ENCODE measurements at regions not wholly inside any gene's neighbourhood (a gene's known extent, or its start where the extent isn't known, plus 50 kb on each side); places are given as distances from the start of the nearest gene placed in this dataset.
"Not testable (repeated sequence)": the region's sequence is repeated elsewhere in the genome, so short reads cannot be mapped to it uniquely, and the experiment has no call there.

DNA sequence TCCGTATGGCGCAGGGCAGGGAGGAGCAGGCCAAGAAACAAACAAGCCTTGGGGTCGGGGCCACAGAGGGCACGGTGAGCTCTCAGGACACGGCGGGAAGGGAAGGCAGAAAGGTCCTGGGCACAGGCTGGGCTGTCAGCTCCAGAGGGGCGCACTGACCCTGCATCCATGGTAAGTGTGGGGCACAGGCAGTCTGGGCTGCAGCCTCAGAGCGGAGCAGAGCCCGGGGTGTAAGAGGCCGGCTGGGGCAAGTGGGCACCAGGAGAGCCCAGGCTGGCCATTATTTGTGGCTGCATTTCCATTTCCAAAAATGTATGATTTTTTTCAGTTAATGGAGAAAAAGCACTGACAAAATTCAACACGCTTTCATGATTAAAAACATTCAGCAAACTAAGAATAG lies 188.8 kb upstream of the PRKX start:
- no CpG with 5 or more reads among the region's 11 CpGs for whole genome bisulfite sequencing, 2 experiments (ENCODE audit: extremely low coverage in 2 of 2, insufficient read length in 1 of 2)
- not testable (repeated sequence) for H4K91ac ChIP-seq (ENCODE audit: insufficient read depth, low read depth, low read length)

DNA sequence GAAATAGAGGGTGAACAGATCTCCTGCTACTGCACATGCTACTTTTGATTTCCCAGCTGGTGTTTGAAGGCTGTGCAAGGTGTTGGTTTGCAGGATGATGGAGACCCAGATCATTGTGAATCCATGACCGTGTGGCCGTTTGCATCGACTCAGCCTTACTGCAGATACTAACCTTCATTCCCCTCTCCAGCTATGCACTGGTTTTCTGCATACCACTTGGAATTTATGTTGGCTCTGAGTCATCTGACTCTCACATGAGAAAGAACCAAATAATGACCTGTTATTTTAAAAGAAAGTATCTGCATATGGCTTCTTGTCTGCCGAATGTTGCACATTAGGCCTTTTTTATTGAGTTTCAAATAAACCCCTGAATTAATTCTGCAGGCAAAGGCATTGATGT lies 183.3 kb upstream of the PRKX start:
- H2BK20ac ChIP-seq (ENCODE audit: low read depth, low read length); H3K4me2 ChIP-seq (ENCODE audit: low read depth, low read length); H2AFZ ChIP-seq (replicated peaks; ENCODE audit: low read length, poor library complexity); H3K4me1 ChIP-seq (ENCODE audit: control insufficient read depth, insufficient read depth, low read length); H3K14ac ChIP-seq (replicated peaks; ENCODE audit: low read depth, low read length); H3K9me1 ChIP-seq (ENCODE audit: insufficient read depth, low read length); CTCF ChIA-PET; H2AK5ac ChIP-seq (ENCODE audit: low read depth, low read length); H3K18ac ChIP-seq (ENCODE audit: low read depth, low read length); H4K5ac ChIP-seq (ENCODE audit: low read depth, low read length); H2BK15ac ChIP-seq (ENCODE audit: low read depth, low read length); POLR2A ChIA-PET (ENCODE audit: unreplicated experiment); H2BK120ac ChIP-seq (ENCODE audit: low read depth, low read length); H4K20me1 ChIP-seq (ENCODE audit: insufficient read depth, low read length); in situ Hi-C loops (cut with MboI; ENCODE audit: low sequenced_read_pairs); H3K4me3 ChIP-seq (ENCODE audit: insufficient read depth, low read depth, low read length); H3K9me3 ChIP-seq (ENCODE audit: control insufficient read depth, insufficient read depth, low read length); H4K8ac ChIP-seq (ENCODE audit: low read depth in 2 of 2, low read length in 2 of 2); H3K79me1 ChIP-seq (ENCODE audit: low read depth in 1 of 2, low read length in 2 of 2); DNase-seq; intact Hi-C loops (cut with micrococcal nuclease); H2BK5ac ChIP-seq (ENCODE audit: low read depth, low read length, poor library complexity, severe bottlenecking); dilution Hi-C loops (cut with HindIII; ENCODE audit: low sequenced_read_pairs, unreplicated experiment); H3K9ac ChIP-seq (ENCODE audit: low read depth, low read length); H3K56ac ChIP-seq (ENCODE audit: extremely low read depth, insufficient read depth, low read length); H3K23ac ChIP-seq (ENCODE audit: low read depth, low read length); H3K4ac ChIP-seq (ENCODE audit: low read depth, low read length); H3K27me3 ChIP-seq (ENCODE audit: control insufficient read depth, insufficient read depth, low read length); H4K91ac ChIP-seq (ENCODE audit: insufficient read depth, low read depth, low read length); H3K27ac ChIP-seq (ENCODE audit: insufficient read depth, low read length); H2AK9ac ChIP-seq (replicated peaks; ENCODE audit: low read depth, low read length, poor library complexity); BruUV-seq (replicated peaks); H3K36me3 ChIP-seq (ENCODE audit: control insufficient read depth, insufficient read depth, low read length): not testable (repeated sequence)
- WGBS, 2 experiments (ENCODE audit: extremely low coverage in 2 of 2, insufficient read length in 1 of 2): no CpG with 5 or more reads among the region's 4 CpGs
- ATAC-seq (ENCODE audit: low read depth): peak; percentile 81

More for the DNA sequence above, 188.8 kb upstream of the PRKX start:
- H3K23ac ChIP-seq (ENCODE audit: low read depth, low read length); H4K5ac ChIP-seq (ENCODE audit: low read depth, low read length); H3K4me1 ChIP-seq (ENCODE audit: control insufficient read depth, insufficient read depth, low read length); H2BK20ac ChIP-seq (ENCODE audit: low read depth, low read length); H3K4me2 ChIP-seq (ENCODE audit: low read depth, low read length); H3K14ac ChIP-seq (replicated peaks; ENCODE audit: low read depth, low read length); H2AFZ ChIP-seq (replicated peaks; ENCODE audit: low read length, poor library complexity); H3K4me3 ChIP-seq (ENCODE audit: insufficient read depth, low read depth, low read length); H3K27me3 ChIP-seq (ENCODE audit: control insufficient read depth, insufficient read depth, low read length); H3K56ac ChIP-seq (ENCODE audit: extremely low read depth, insufficient read depth, low read length); H2BK120ac ChIP-seq (ENCODE audit: low read depth, low read length); H3K36me3 ChIP-seq (ENCODE audit: control insufficient read depth, insufficient read depth, low read length); in situ Hi-C loops (cut with MboI; ENCODE audit: low sequenced_read_pairs); H3K9ac ChIP-seq (ENCODE audit: low read depth, low read length); BruUV-seq (replicated peaks); H3K27ac ChIP-seq (ENCODE audit: insufficient read depth, low read length); DNase-seq; H3K18ac ChIP-seq (ENCODE audit: low read depth, low read length); H3K79me1 ChIP-seq (ENCODE audit: low read depth in 1 of 2, low read length in 2 of 2); dilution Hi-C loops (cut with HindIII; ENCODE audit: low sequenced_read_pairs, unreplicated experiment); H2BK15ac ChIP-seq (ENCODE audit: low read depth, low read length); H3K4ac ChIP-seq (ENCODE audit: low read depth, low read length); H2AK9ac ChIP-seq (replicated peaks; ENCODE audit: low read depth, low read length, poor library complexity); H2BK5ac ChIP-seq (ENCODE audit: low read depth, low read length, poor library complexity, severe bottlenecking); intact Hi-C loops (cut with micrococcal nuclease); H2AK5ac ChIP-seq (ENCODE audit: low read depth, low read length); CTCF ChIA-PET; H3K9me3 ChIP-seq (ENCODE audit: control insufficient read depth, insufficient read depth, low read length); POLR2A ChIA-PET (ENCODE audit: unreplicated experiment); H4K8ac ChIP-seq (ENCODE audit: low read depth in 2 of 2, low read length in 2 of 2); H4K20me1 ChIP-seq (ENCODE audit: insufficient read depth, low read length); H3K9me1 ChIP-seq (ENCODE audit: insufficient read depth, low read length); ATAC-seq (ENCODE audit: low read depth): not testable (repeated sequence)

All from IMR-90 (cell line).